Esophagus muscularis mucosa (tissue), 4 donors: ENCODE measurements at regions not wholly inside any gene's neighbourhood (a gene's known extent, or its start where the extent isn't known, plus 50 kb on each side); places are given as distances from the start of the nearest gene placed in this dataset.

Experiments used
- CTCF ChIP-seq, 3 experiments: fragments of 200-600 bp in 2 of 3; fragments of 450-650 bp in 1 of 3; sonication (generic) in 2 of 3; IDR thresholded peaks; one replicate each; pipeline ENCODE4 v1.5.1; 2017 to 2019; ENCODE audit warnings: antibody characterized with exemption in 3 of 3, mild to moderate bottlenecking in 2 of 3, moderate library complexity in 1 of 3
- EP300 ChIP-seq: sonication (generic); formaldehyde crosslinking; IDR thresholded peaks from one replicate; pipeline ENCODE4 v1.6.1; 2017; ENCODE audit warnings: antibody characterized with exemption
- POLR2A ChIP-seq: fragments of 450-650 bp; IDR thresholded peaks from one replicate; pipeline ENCODE4 v1.6.1; 2017; ENCODE audit warnings: antibody characterized with exemption, moderate library complexity, mild to moderate bottlenecking, low read depth
- POLR2AphosphoS5 ChIP-seq, 2 donors: sonication (generic); formaldehyde crosslinking; IDR thresholded peaks; one replicate each; pipeline ENCODE4 v1.6.1; 2017; ENCODE audit warnings: antibody characterized with exemption in 2 of 2

GRCh38 chr7:126057979-126058378 is 1128.4 kb upstream of the POT1 start:
- TF ChIP-seq CTCF (IDR thresholded peaks at IDR 0.05) (no peak), EP300 (no peak), POLR2A (no peak), POLR2AphosphoS5 (IDR thresholded peaks at IDR 0.05) (no peak)
